ENCODE measurements at regions not wholly inside any gene's neighbourhood (a gene's known extent, or its start where the extent isn't known, plus 50 kb on each side); places are given as distances from the start of the nearest gene placed in this dataset.

DNA sequence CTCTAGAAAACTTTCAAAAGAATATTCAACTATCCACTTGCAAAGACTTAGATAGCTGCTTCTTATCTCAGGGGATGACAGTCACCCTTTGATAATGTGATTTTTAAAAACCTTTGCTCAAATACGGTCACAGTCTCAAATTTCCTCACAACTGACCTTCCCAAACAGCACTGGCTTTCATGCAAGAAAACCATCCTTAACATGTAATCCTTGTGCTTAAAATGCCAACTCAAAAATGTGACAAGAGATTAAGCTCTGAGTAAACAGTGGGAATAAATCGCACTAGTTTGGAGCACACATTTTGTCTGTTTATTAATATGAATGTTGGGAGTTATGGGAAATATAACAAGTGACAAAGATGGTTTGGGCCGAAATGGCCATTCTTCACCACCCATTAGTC, 87.5 kb upstream of the CCBE1 start:
- no peak for TF ChIP-seq POLR2A (IDR thresholded peaks at IDR 0.05)
- TF ChIP-seq, protein P1, sequence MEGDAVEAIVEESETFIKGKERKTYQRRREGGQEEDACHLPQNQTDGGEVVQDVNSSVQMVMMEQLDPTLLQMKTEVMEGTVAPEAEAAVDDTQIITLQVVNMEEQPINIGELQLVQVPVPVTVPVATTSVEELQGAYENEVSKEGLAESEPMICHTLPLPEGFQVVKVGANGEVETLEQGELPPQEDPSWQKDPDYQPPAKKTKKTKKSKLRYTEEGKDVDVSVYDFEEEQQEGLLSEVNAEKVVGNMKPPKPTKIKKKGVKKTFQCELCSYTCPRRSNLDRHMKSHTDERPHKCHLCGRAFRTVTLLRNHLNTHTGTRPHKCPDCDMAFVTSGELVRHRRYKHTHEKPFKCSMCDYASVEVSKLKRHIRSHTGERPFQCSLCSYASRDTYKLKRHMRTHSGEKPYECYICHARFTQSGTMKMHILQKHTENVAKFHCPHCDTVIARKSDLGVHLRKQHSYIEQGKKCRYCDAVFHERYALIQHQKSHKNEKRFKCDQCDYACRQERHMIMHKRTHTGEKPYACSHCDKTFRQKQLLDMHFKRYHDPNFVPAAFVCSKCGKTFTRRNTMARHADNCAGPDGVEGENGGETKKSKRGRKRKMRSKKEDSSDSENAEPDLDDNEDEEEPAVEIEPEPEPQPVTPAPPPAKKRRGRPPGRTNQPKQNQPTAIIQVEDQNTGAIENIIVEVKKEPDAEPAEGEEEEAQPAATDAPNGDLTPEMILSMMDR (IDR thresholded peaks at IDR 0.05): no peak
- 77 to 78% methylated on average over 3 of the region's 3 CpGs for WGBS, 2 donors
- H3K4me3 ChIP-seq (ENCODE audit: low read depth, poor library complexity, severe bottlenecking): no peak overlapping the region
- intact Hi-C loops (cut with DNase I; ENCODE audit: low total_unique reads): no loop called here
- no peak for DNase-seq (ENCODE audit: low spot score in 2 of 2)

DNA sequence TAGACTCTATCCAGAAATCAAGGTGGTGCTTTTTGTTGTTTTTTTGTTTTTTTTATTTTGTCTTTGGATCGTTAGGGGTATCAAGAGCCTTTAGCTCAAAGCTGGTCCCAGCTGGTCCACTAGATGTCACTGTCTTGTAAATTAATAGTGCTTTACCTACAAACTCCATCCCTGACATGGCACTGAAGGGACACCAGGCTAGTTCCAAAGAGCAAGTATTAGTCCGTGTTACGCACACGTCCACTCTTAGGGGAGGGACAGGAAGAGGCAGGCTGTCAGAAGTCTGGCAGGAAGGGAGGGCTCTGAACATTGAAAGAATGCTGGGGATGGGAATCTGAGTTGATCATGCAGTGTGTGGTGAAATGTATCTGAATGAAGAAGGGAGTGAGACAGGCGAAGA, 85.9 kb upstream of the CCBE1 start:
- DNase-seq (ENCODE audit: low spot score in 2 of 2): peak in 1 of 2 donors; percentile 34
- H3K4me3 ChIP-seq (ENCODE audit: low read depth, poor library complexity, severe bottlenecking): no peak overlapping the region
- 32 to 34% methylated on average over 5 of the region's 5 CpGs for WGBS, 2 donors
- intact Hi-C loops (cut with DNase I; ENCODE audit: low total_unique reads): loop anchor here (2.0 kb wide), 1 partner anchor 40 kb away; no protein-coding TSS in a partner anchor
- no peak for TF ChIP-seq POLR2A (IDR thresholded peaks at IDR 0.05)
- TF ChIP-seq, protein P1 (IDR thresholded peaks at IDR 0.05): no peak

DNA sequence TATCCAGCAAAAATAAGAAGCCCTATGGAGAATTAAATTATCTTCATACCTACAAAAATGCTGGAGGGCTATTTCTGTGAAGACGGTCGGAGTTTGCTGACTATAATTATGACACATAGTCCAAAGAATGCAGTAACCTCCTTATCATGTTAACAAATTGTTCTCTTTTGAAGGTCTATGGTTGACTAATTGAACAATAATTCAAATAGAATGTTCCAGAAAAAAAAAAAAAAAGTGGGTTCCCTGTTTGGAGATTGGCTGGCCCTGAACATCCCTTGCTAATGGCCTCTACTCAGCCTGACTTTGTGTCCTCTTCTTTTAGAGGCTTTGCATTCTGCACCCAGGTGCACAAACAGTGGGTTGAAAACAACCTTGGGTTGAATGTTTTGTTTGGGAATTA, 82.8 kb upstream of the CCBE1 start:
- no peak overlapping the region for H3K4me3 ChIP-seq (ENCODE audit: low read depth, poor library complexity, severe bottlenecking)
- 45 to 54% methylated on average over 2 of the region's 2 CpGs for WGBS, 2 donors
- no peak for DNase-seq (ENCODE audit: low spot score in 2 of 2)
- no peak for TF ChIP-seq POLR2A (IDR thresholded peaks at IDR 0.05)
- TF ChIP-seq, protein P1 (IDR thresholded peaks at IDR 0.05): no peak
- intact Hi-C loops (cut with DNase I; ENCODE audit: low total_unique reads): no loop called here

DNA sequence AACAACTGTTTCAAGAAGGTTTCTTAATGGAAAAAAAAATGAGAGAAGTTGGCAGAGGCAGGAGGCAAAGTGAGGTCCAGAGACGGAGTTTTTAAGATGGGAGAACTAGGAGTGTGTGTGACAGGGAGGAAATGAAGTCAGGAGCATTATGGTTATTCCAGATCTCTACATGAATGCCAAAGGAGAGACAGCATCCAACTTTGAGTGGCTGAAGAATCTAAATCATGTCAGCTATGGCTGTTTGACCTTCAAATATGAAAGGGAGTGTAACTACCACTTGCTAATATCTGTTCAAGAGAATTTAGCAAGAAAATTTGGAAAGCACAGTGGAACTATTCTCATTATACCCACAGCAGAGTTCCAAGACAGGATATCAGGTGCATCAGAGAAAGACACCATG, 81.2 kb upstream of the CCBE1 start:
- no peak overlapping the region for H3K4me3 ChIP-seq (ENCODE audit: low read depth, poor library complexity, severe bottlenecking)
- TF ChIP-seq, protein P1 (IDR thresholded peaks at IDR 0.05): no peak
- no peak for TF ChIP-seq POLR2A (IDR thresholded peaks at IDR 0.05)
- WGBS, 2 donors: 56 to 63% methylated on average over 1 of the region's 1 CpG
- no peak for DNase-seq (ENCODE audit: low spot score in 2 of 2)
- intact Hi-C loops (cut with DNase I; ENCODE audit: low total_unique reads): no loop called here

- TF ChIP-seq, protein P1 (IDR thresholded peaks at IDR 0.05): no peak
- TF ChIP-seq POLR2A (IDR thresholded peaks at IDR 0.05): no peak
- DNase-seq (ENCODE audit: low spot score in 2 of 2): no peak
- H3K4me3 ChIP-seq (ENCODE audit: low read depth, poor library complexity, severe bottlenecking): no peak overlapping the region
- intact Hi-C loops (cut with DNase I; ENCODE audit: low total_unique reads): no loop called here
- WGBS, 2 donors: 93 to 96% methylated on average over 5 of the region's 5 CpGs
These were observed 80.4 kb upstream of the CCBE1 start for GRCh38 chr18:59777636-59778035.

DNA sequence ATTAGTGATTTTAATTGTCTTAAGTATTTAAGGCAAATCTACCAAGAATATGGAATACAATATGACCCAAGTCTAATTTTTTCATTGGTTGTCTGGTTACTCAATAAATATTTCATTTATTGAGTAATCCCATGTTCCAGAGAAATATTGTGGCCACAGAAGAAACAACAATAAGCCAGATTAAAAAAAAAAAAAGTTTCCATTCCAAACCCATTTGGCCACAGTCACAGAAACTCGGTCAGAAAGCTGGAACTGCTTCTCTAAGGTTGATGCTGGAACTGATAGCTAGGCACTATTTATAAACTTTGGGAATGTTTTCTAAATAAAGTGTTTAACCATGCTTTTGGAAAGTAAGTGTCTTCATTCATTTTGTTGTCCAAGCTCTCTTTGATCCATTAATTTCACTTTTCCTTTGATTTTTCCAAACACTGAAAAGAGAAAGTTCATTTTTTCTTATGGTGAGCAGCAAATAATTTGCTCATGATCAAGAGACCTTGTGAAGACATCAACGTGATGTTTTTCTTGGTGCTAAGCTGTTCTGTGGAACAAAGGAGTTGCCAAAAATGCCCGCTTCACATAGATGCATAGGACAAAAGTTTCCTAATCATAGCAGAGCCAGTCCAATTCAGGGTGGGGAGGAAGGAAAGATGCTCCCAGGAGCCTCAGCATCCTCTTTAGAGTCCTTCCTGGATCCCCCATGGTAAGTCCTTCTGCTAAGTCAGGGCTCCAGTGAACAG, 72.1 kb upstream of the CCBE1 start:
- DNase-seq (ENCODE audit: low spot score in 2 of 2): peak in 1 of 2 donors; percentile 45
- TF ChIP-seq POLR2A (IDR thresholded peaks at IDR 0.05): no peak
- TF ChIP-seq, protein P1 (IDR thresholded peaks at IDR 0.05): no peak
- WGBS, 2 donors: 38 to 45% methylated on average over 3 of the region's 3 CpGs
- no peak overlapping the region for H3K4me3 ChIP-seq (ENCODE audit: low read depth, poor library complexity, severe bottlenecking)
- intact Hi-C loops (cut with DNase I; ENCODE audit: low total_unique reads): no loop called here

Data from lower leg skin (tissue), 4 donors.